Prostate gland (tissue), 2 donors: ENCODE measurements at regions not wholly inside any gene's neighbourhood (a gene's known extent, or its start where the extent isn't known, plus 50 kb on each side); places are given as distances from the start of the nearest gene placed in this dataset.

ENCODE experiments used
- CTCF ChIP-seq, 4 experiments: fragments of 200-600 bp in 2 of 4; fragments of 450-650 bp in 2 of 4; sonication (generic) in 2 of 4; IDR thresholded peaks; 1 replicate in 3 of 4; 2 replicates in 1 of 4; pipeline ENCODE4 v1.5.1; 2016 to 2019; ENCODE audit warnings: antibody characterized with exemption in 4 of 4, mild to moderate bottlenecking in 2 of 4, moderate library complexity in 2 of 4
- POLR2AphosphoS5 ChIP-seq: sonication (generic); formaldehyde crosslinking; IDR thresholded peaks from one replicate; pipeline ENCODE4 v1.6.1; 2017; ENCODE audit warnings: antibody characterized with exemption

- no peak for TF ChIP-seq CTCF (IDR thresholded peaks at IDR 0.05)
- TF ChIP-seq POLR2AphosphoS5 = no peak
Observed at GRCh38 chr13:34412817-34413375, 529.2 kb upstream of the NBEA start.
